ENCODE measurements at regions not wholly inside any gene's neighbourhood (a gene's known extent, or its start where the extent isn't known, plus 50 kb on each side); places are given as distances from the start of the nearest gene placed in this dataset.
"Not testable (repeated sequence)": the region's sequence is repeated elsewhere in the genome, so short reads cannot be mapped to it uniquely, and the experiment has no call there.

GRCh38 chr6:48613231-48613949, 502.4 kb upstream of the PTCHD4 start:
- DNase-seq (ENCODE audit: low read depth, low spot score), result no peak

- DNase-seq (ENCODE audit: low read depth, low spot score), result no peak
Measured at GRCh38 chr6:48611332-48611731, 500.3 kb upstream of the PTCHD4 start.

- DNase-seq (ENCODE audit: low read depth, low spot score), result no peak
Measured at GRCh38 chr6:48610846-48611245, 499.8 kb upstream of the PTCHD4 start.

GRCh38 chr6:48606618-48607017, 495.6 kb upstream of the PTCHD4 start:
- no peak for DNase-seq (ENCODE audit: low read depth, low spot score)

GRCh38 chr6:48597951-48598350, 487.0 kb upstream of the PTCHD4 start:
- DNase-seq (ENCODE audit: low read depth, low spot score), result no peak

- no peak for DNase-seq (ENCODE audit: low read depth, low spot score)
Measured at GRCh38 chr6:48596830-48597229, 485.8 kb upstream of the PTCHD4 start.

- DNase-seq (ENCODE audit: low read depth, low spot score), result not testable (repeated sequence)
Measured at GRCh38 chr6:48591158-48591557, 480.2 kb upstream of the PTCHD4 start.

- no peak for DNase-seq (ENCODE audit: low read depth, low spot score)
Measured at GRCh38 chr6:48584846-48585245, 473.8 kb upstream of the PTCHD4 start.

GRCh38 chr6:48570656-48571055, 459.7 kb upstream of the PTCHD4 start:
- DNase-seq (ENCODE audit: low read depth, low spot score), result no peak

GRCh38 chr6:48568856-48569255, 457.9 kb upstream of the PTCHD4 start:
- DNase-seq (ENCODE audit: low read depth, low spot score), result no peak

- DNase-seq (ENCODE audit: low read depth, low spot score), result no peak
Measured at GRCh38 chr6:48567016-48567415, 456.0 kb upstream of the PTCHD4 start.

GRCh38 chr6:48564036-48564820, 453.2 kb upstream of the PTCHD4 start:
- no peak for DNase-seq (ENCODE audit: low read depth, low spot score)

- no peak for DNase-seq (ENCODE audit: low read depth, low spot score)
Measured at GRCh38 chr6:48563433-48563832, 452.4 kb upstream of the PTCHD4 start.

- no peak for DNase-seq (ENCODE audit: low read depth, low spot score)
Measured at GRCh38 chr6:48560408-48560807, 449.4 kb upstream of the PTCHD4 start.

GRCh38 chr6:48553467-48554189, 442.6 kb upstream of the PTCHD4 start:
- DNase-seq (ENCODE audit: low read depth, low spot score), result no peak

- no peak for DNase-seq (ENCODE audit: low read depth, low spot score)
Measured at GRCh38 chr6:48552905-48553304, 441.9 kb upstream of the PTCHD4 start.

GRCh38 chr6:48550603-48551002, 439.6 kb upstream of the PTCHD4 start:
- DNase-seq (ENCODE audit: low read depth, low spot score), result no peak

- DNase-seq (ENCODE audit: low read depth, low spot score), result no peak
Measured at GRCh38 chr6:48542191-48542590, 431.2 kb upstream of the PTCHD4 start.

- DNase-seq (ENCODE audit: low read depth, low spot score), result no peak
Measured at GRCh38 chr6:48541649-48542048, 430.7 kb upstream of the PTCHD4 start.

- no peak for DNase-seq (ENCODE audit: low read depth, low spot score)
Measured at GRCh38 chr6:48535582-48536009, 424.6 kb upstream of the PTCHD4 start.

- not testable (repeated sequence) for DNase-seq (ENCODE audit: low read depth, low spot score)
Measured at GRCh38 chr6:48530978-48531377, 420.0 kb upstream of the PTCHD4 start.

- no peak for DNase-seq (ENCODE audit: low read depth, low spot score)
Measured at GRCh38 chr6:48525849-48526248, 414.9 kb upstream of the PTCHD4 start.
